ENCODE measurements at regions not wholly inside any gene's neighbourhood (a gene's known extent, or its start where the extent isn't known, plus 50 kb on each side); places are given as distances from the start of the nearest gene placed in this dataset.

GRCh38 chr13:33353646-33354045 lies 68.1 kb upstream of the STARD13 start:
- TF ChIP-seq POLR2A (IDR thresholded peaks at IDR 0.05) (no peak), CTCF (IDR thresholded peaks at IDR 0.05) (no peak)
